Gastrocnemius medialis (tissue), 4 donors: ENCODE measurements at regions not wholly inside any gene's neighbourhood (a gene's known extent, or its start where the extent isn't known, plus 50 kb on each side); places are given as distances from the start of the nearest gene placed in this dataset.

ENCODE experiments used
- ATAC-seq, 2 donors: fragments of 150-250 bp; one replicate each; pipeline ENCODE4 v1.9.1; 2016
- DNase-seq, 2 donors: peaks; one replicate each; pipeline ENCODE4 v3.0.0-alpha.2; 2019
- H3K27ac ChIP-seq, 4 donors: fragments of 200-600 bp; sonication (generic); 1 replicate in 1 of 4; 2 replicates in 3 of 4; pipeline ENCODE4 v1.5.1; 2016 to 2018; ENCODE audit warnings: mild to moderate bottlenecking in 2 of 4, moderate library complexity in 1 of 4
- H3K27me3 ChIP-seq, 3 donors: fragments of 200-600 bp; sonication (generic) in 2 of 3; 1 replicate in 1 of 3; 2 replicates in 2 of 3; pipeline versions ENCODE4 v1.5.1 to v1.6.0; 2016 to 2019; ENCODE audit warnings: mild to moderate bottlenecking in 1 of 3, moderate library complexity in 1 of 3
- H3K36me3 ChIP-seq, 2 donors: fragments of 200-600 bp; sonication (generic) in 1 of 2; one replicate each; pipeline ENCODE4 v1.5.1; 2017 to 2018
- H3K4me1 ChIP-seq, 2 donors: fragments of 200-600 bp; sonication (generic) in 1 of 2; one replicate each; pipeline ENCODE4 v1.5.1; 2016 to 2017; ENCODE audit warnings: mild to moderate bottlenecking in 2 of 2
- H3K4me3 ChIP-seq, 4 donors: fragments of 200-600 bp; sonication (generic) in 3 of 4; 1 replicate in 1 of 4; 2 replicates in 3 of 4; pipeline ENCODE4 v1.5.1; 2016 to 2019; ENCODE audit warnings: mild to moderate bottlenecking in 2 of 4
- H3K9me3 ChIP-seq, 3 donors: fragments of 200-600 bp; sonication (generic) in 2 of 3; 1 replicate in 1 of 3; 2 replicates in 2 of 3; pipeline ENCODE4 v1.5.1; 2016 to 2019
- CTCF ChIP-seq, 5 experiments: fragments of 450-650 bp in 3 of 5; fragments of 200-600 bp in 2 of 5; sonication (generic) in 2 of 5; IDR thresholded peaks in 4 of 5; conservative IDR thresholded peaks in 1 of 5; 1 replicate in 4 of 5; 2 replicates in 1 of 5; pipeline ENCODE4 v1.5.1; 2016 to 2019; ENCODE audit warnings: antibody characterized with exemption in 5 of 5, mild to moderate bottlenecking in 3 of 5, moderate library complexity in 3 of 5
- POLR2A ChIP-seq, 2 donors: fragments of 450-650 bp; IDR thresholded peaks; one replicate each; pipeline ENCODE4 v1.6.1; 2017; ENCODE audit warnings: antibody characterized with exemption in 2 of 2, mild to moderate bottlenecking in 2 of 2, moderate library complexity in 2 of 2
- in situ Hi-C, 4 donors: fragments of 200-750 bp; cut with MboI; loops; one replicate each; pipeline versions ENCODE4 v1.15.0 to v1.8.0; 2017; ENCODE audit warnings: low sequenced_read_pairs in 4 of 4
- intact Hi-C: fragments of 100-400 bp; cut with DNase I; formaldehyde crosslinking; loops from one replicate; pipeline ENCODE4 v1.15.1; 2023; ENCODE audit warnings: low total_unique reads

GRCh38 chr9:12874395-12874794, 99.6 kb downstream of the LURAP1L start:
- intact Hi-C loops, result loop anchor here (10.0 kb wide), 1 partner anchor 100 kb away; the partner anchor contains the start of gene LURAP1L

GRCh38 chr9:12875191-12875590, 100.4 kb downstream of the LURAP1L start:
- DNase-seq (no peak), ATAC-seq (no peak)
- H3K27me3 ChIP-seq, result no peaks in the 10 kb centered on the region
- H3K9me3 ChIP-seq, result no peaks in the 10 kb centered on the region
- intact Hi-C loops (loop anchor here (10.0 kb wide), 1 partner anchor 100 kb away; the partner anchor contains the start of gene LURAP1L), in situ Hi-C loops (no loop called here)
- no peak overlapping the region for H3K4me3 ChIP-seq
- TF ChIP-seq CTCF (IDR thresholded peaks at IDR 0.05 in 4 of 5, conservative IDR thresholded peaks at IDR 0.05 in 1 of 5) (no peak), POLR2A (IDR thresholded peaks at IDR 0.05) (no peak)
- H3K4me1 ChIP-seq, result peaks cover 0 to 4% of the 10 kb centered on the region in 2 donors
- no peak overlapping the region for H3K27ac ChIP-seq
- H3K36me3 ChIP-seq, result no peaks in the 10 kb centered on the region

More at GRCh38 chr9:12874395-12874794, 99.6 kb downstream of the LURAP1L start:
- DNase-seq (no peak), ATAC-seq (no peak)
- Histone ChIP-seq H3K4me1 (peaks cover 0 to 4% of the 10 kb centered on the region in 2 donors), H3K9me3 (no peaks in the 10 kb centered on the region), H3K4me3 (no peak overlapping the region), H3K27me3 (no peaks in the 10 kb centered on the region), H3K36me3 (no peaks in the 10 kb centered on the region), H3K27ac (no peak overlapping the region)
- in situ Hi-C loops, result no loop called here
- no peak for TF ChIP-seq POLR2A (IDR thresholded peaks at IDR 0.05)

- ATAC-seq (no peak), DNase-seq (no peak)
- intact Hi-C loops (loop anchor here (10.0 kb wide), 1 partner anchor 102 kb away; the partner anchor contains the start of gene LURAP1L), in situ Hi-C loops (no loop called here)
- no peaks in the 10 kb centered on the region for H3K9me3 ChIP-seq
- H3K36me3 ChIP-seq, result no peaks in the 10 kb centered on the region
- H3K4me1 ChIP-seq, result peaks cover 0 to 4% of the 10 kb centered on the region in 2 donors
- no peak overlapping the region for H3K27ac ChIP-seq
- no peaks in the 10 kb centered on the region for H3K27me3 ChIP-seq
- TF ChIP-seq POLR2A (IDR thresholded peaks at IDR 0.05) (no peak), CTCF (IDR thresholded peaks at IDR 0.05 in 4 of 5, conservative IDR thresholded peaks at IDR 0.05 in 1 of 5) (no peak)
- H3K4me3 ChIP-seq, result no peak overlapping the region
Observed at GRCh38 chr9:12876872-12877271, 102.1 kb downstream of the LURAP1L start.

- H3K4me3 ChIP-seq, result no peak overlapping the region
- no peak for ATAC-seq
- intact Hi-C loops, result loop anchor here (10.0 kb wide), 1 partner anchor 104 kb away; the partner anchor contains the start of gene LURAP1L
Observed at GRCh38 chr9:12878351-12878978, 103.6 kb downstream of the LURAP1L start.

More at GRCh38 chr9:12878351-12878978, 103.6 kb downstream of the LURAP1L start:
- DNase-seq, result no peak
- Histone ChIP-seq H3K9me3 (no peaks in the 10 kb centered on the region), H3K36me3 (no peaks in the 10 kb centered on the region), H3K4me1 (peaks cover 4 to 5% of the 10 kb centered on the region in 2 donors), H3K27ac (no peak overlapping the region), H3K27me3 (no peaks in the 10 kb centered on the region)
- TF ChIP-seq CTCF (IDR thresholded peaks at IDR 0.05 in 4 of 5, conservative IDR thresholded peaks at IDR 0.05 in 1 of 5), result no peak
- no peak for TF ChIP-seq POLR2A (IDR thresholded peaks at IDR 0.05)
- in situ Hi-C loops, result no loop called here
